ENCODE measurements at regions not wholly inside any gene's neighbourhood (a gene's known extent, or its start where the extent isn't known, plus 50 kb on each side); places are given as distances from the start of the nearest gene placed in this dataset.

- H4K91ac ChIP-seq (ENCODE audit: low read depth, low read length, poor library complexity), result no peak overlapping the region
- no peak overlapping the region for H3K4me3 ChIP-seq (ENCODE audit: low read length in 2 of 2)
- H2AFZ ChIP-seq (ENCODE audit: low read length), result no peak overlapping the region
- no peaks in the 10 kb centered on the region for H3K36me3 ChIP-seq (replicated peaks in 1 of 2; ENCODE audit: control insufficient read depth in 2 of 2, insufficient read depth in 2 of 2, low read length in 2 of 2)
- H3K14ac ChIP-seq (ENCODE audit: low read length), result no peak overlapping the region
- no peak overlapping the region for H2BK120ac ChIP-seq (ENCODE audit: low read depth, low read length)
- no peak overlapping the region for H4K8ac ChIP-seq (ENCODE audit: low read depth, low read length)
- H3K79me1 ChIP-seq (ENCODE audit: low read depth, low read length), result no peaks in the 10 kb centered on the region
- H3K27me3 ChIP-seq (ENCODE audit: control insufficient read depth in 3 of 3, insufficient read depth in 3 of 3, low read depth in 1 of 3, low read length in 3 of 3), result no peaks in the 10 kb centered on the region
- H3K9ac ChIP-seq (ENCODE audit: low read depth, low read length, poor library complexity), result no peak overlapping the region
- no peak for DNase-seq (ENCODE audit: low spot score)
- H3K23ac ChIP-seq (ENCODE audit: low read depth, low read length, poor library complexity), result no peak overlapping the region
- H3K4ac ChIP-seq (ENCODE audit: low read length), result no peak overlapping the region
- no CpG with 5 or more reads among the region's 8 CpGs for WGBS, 2 donors (ENCODE audit: extremely low coverage in 2 of 2, insufficient read length in 2 of 2, insufficient replicate concordance in 1 of 2)
- no peak overlapping the region for H3K27ac ChIP-seq (replicated peaks; ENCODE audit: low read length)
- no peak overlapping the region for H2AK5ac ChIP-seq (ENCODE audit: low read depth, low read length)
- no peaks in the 10 kb centered on the region for H3K9me3 ChIP-seq (replicated peaks in 1 of 2; ENCODE audit: control insufficient read depth in 2 of 2, insufficient read depth in 1 of 2, low read depth in 1 of 2, low read length in 2 of 2)
- H2BK15ac ChIP-seq (ENCODE audit: low read length), result no peak overlapping the region
- H2BK12ac ChIP-seq (ENCODE audit: low read length), result no peak overlapping the region
- no peak overlapping the region for H3K4me2 ChIP-seq (ENCODE audit: insufficient read depth, low read length, poor library complexity, severe bottlenecking)
- no peak overlapping the region for H3K18ac ChIP-seq (ENCODE audit: low read length)
- no peaks in the 10 kb centered on the region for H3K4me1 ChIP-seq (ENCODE audit: control insufficient read depth in 2 of 2, insufficient read depth in 1 of 2, low read depth in 1 of 2, low read length in 2 of 2)
- no peak overlapping the region for H2BK5ac ChIP-seq (ENCODE audit: low read length)
Observed at GRCh38 chr9:88684046-88684445, 149.1 kb downstream of the NXNL2 start.

DNA sequence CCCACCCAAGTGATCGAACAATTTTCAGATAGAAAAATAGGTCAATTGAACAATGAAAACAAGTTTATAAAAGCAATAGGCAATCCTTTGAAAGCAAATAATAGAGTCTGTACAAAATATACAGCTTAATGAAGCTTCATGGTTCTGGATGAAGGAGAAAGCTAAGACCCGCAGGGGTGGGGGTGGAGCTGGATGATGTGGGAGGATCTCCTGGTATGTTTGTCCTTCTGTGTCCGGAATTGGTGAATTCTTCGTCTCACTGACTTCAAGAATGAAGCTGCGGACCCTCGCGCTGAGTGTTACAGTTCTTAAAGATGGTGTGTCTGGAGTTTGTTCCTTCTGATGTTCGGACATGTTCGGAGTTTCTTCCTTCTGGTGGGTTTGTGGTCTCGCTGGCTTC is 149.9 kb downstream of the NXNL2 start:
- no peak overlapping the region for H4K8ac ChIP-seq (ENCODE audit: low read depth, low read length)
- H2BK12ac ChIP-seq (ENCODE audit: low read length), result no peak overlapping the region
- H3K27ac ChIP-seq (replicated peaks; ENCODE audit: low read length), result no peak overlapping the region
- WGBS, 2 donors (ENCODE audit: extremely low coverage in 2 of 2, insufficient read length in 2 of 2, insufficient replicate concordance in 1 of 2), result no CpG with 5 or more reads among the region's 10 CpGs
- no peak overlapping the region for H2BK120ac ChIP-seq (ENCODE audit: low read depth, low read length)
- no peak overlapping the region for H2BK15ac ChIP-seq (ENCODE audit: low read length)
- no peaks in the 10 kb centered on the region for H3K36me3 ChIP-seq (replicated peaks in 1 of 2; ENCODE audit: control insufficient read depth in 2 of 2, insufficient read depth in 2 of 2, low read length in 2 of 2)
- no peak overlapping the region for H4K91ac ChIP-seq (ENCODE audit: low read depth, low read length, poor library complexity)
- no peak for DNase-seq (ENCODE audit: low spot score)
- H3K23ac ChIP-seq (ENCODE audit: low read depth, low read length, poor library complexity), result no peak overlapping the region
- no peaks in the 10 kb centered on the region for H3K27me3 ChIP-seq (ENCODE audit: control insufficient read depth in 3 of 3, insufficient read depth in 3 of 3, low read depth in 1 of 3, low read length in 3 of 3)
- H3K9me3 ChIP-seq (replicated peaks in 1 of 2; ENCODE audit: control insufficient read depth in 2 of 2, insufficient read depth in 1 of 2, low read depth in 1 of 2, low read length in 2 of 2), result no peaks in the 10 kb centered on the region
- H3K14ac ChIP-seq (ENCODE audit: low read length), result no peak overlapping the region
- no peak overlapping the region for H3K4me3 ChIP-seq (ENCODE audit: low read length in 2 of 2)
- no peak overlapping the region for H2BK5ac ChIP-seq (ENCODE audit: low read length)
- no peak overlapping the region for H3K9ac ChIP-seq (ENCODE audit: low read depth, low read length, poor library complexity)
- H3K4me1 ChIP-seq (ENCODE audit: control insufficient read depth in 2 of 2, insufficient read depth in 1 of 2, low read depth in 1 of 2, low read length in 2 of 2), result no peaks in the 10 kb centered on the region
- no peaks in the 10 kb centered on the region for H3K79me1 ChIP-seq (ENCODE audit: low read depth, low read length)
- H3K18ac ChIP-seq (ENCODE audit: low read length), result no peak overlapping the region
- H2AFZ ChIP-seq (ENCODE audit: low read length), result no peak overlapping the region
- no peak overlapping the region for H2AK5ac ChIP-seq (ENCODE audit: low read depth, low read length)
- H3K4me2 ChIP-seq (ENCODE audit: insufficient read depth, low read length, poor library complexity, severe bottlenecking), result no peak overlapping the region
- H3K4ac ChIP-seq (ENCODE audit: low read length), result no peak overlapping the region

DNA sequence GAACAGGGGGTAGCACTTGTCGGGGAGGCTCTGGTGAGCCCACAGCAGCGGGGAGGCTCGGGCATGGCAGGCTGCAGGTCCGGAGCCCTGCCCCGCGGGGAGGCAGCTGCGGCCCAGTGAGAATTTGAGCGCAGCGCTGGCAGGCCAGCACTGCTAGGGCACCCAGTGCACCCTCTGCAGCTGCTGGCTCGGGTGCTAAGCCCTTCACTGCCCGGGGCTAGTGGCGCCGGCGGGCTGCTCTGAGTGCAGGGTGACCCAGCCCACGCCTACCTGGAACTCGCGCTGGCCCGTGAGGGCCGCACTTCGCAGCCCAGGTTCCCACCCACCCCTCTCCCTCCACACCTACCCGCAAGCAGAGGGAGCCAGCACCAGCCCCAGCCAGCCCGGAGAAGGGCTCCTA is 151.0 kb downstream of the NXNL2 start:
- WGBS, 2 donors (ENCODE audit: extremely low coverage in 2 of 2, insufficient read length in 2 of 2, insufficient replicate concordance in 1 of 2), result no CpG with 5 or more reads among the region's 22 CpGs
- Histone ChIP-seq H3K4me3 (ENCODE audit: low read length in 2 of 2) (no peak overlapping the region), H3K18ac (ENCODE audit: low read length) (no peak overlapping the region)

DNA sequence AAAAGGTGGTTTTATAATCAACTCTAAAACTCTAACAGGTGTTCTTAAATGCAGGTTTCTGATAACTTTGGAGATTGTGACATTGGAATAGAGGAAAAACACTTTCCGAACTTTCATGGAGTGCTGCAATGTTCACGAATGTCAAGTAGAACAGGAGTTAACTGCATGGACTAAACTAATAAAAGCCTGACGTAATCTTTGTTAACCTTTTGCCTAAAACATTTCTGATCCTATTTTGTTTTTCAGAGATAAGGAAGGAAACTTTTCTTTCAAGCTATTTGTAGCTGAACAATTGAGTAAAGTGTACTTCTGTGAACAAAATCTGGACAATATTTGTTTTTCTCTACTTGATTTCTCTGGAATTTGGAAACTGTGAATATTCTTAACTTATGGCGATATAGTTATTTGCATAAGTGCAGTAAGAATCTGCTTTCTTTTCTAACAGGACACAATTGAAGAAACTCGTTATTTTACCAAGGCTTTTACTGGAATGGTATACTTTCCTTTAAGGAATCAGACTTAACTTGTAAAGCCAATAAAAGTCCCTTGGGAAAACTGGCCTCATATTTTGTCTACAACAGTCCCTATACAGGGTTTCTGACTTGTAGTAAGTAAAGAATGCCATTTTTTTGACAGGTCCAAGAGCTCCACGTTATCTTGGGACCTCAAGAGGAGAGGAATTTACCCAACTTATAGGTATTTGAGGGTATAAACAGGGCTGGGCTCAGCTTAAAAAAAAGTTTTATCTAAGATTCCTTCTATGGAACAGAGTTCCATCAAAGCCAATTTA is 154.7 kb downstream of the NXNL2 start:
- Histone ChIP-seq H3K79me1 (ENCODE audit: low read depth, low read length) (no peaks in the 10 kb centered on the region), H4K8ac (ENCODE audit: low read depth, low read length) (no peak overlapping the region), H3K4me3 (ENCODE audit: low read length in 2 of 2) (no peak overlapping the region), H3K27ac (replicated peaks; ENCODE audit: low read length) (no peak overlapping the region), H2BK12ac (ENCODE audit: low read length) (no peak overlapping the region), H2BK5ac (ENCODE audit: low read length) (no peak overlapping the region), H2AFZ (ENCODE audit: low read length) (no peak overlapping the region), H2AK5ac (ENCODE audit: low read depth, low read length) (no peak overlapping the region), H4K91ac (ENCODE audit: low read depth, low read length, poor library complexity) (no peak overlapping the region), H3K4me2 (ENCODE audit: insufficient read depth, low read length, poor library complexity, severe bottlenecking) (no peak overlapping the region), H2BK120ac (ENCODE audit: low read depth, low read length) (no peak overlapping the region), H3K23ac (ENCODE audit: low read depth, low read length, poor library complexity) (no peak overlapping the region), H3K14ac (ENCODE audit: low read length) (no peak overlapping the region), H2BK15ac (ENCODE audit: low read length) (no peak overlapping the region), H3K4ac (ENCODE audit: low read length) (no peak overlapping the region), H3K9me3 (replicated peaks in 1 of 2; ENCODE audit: control insufficient read depth in 2 of 2, insufficient read depth in 1 of 2, low read depth in 1 of 2, low read length in 2 of 2) (peaks cover 4% of the 10 kb centered on the region in 2 donors), H3K36me3 (replicated peaks in 1 of 2; ENCODE audit: control insufficient read depth in 2 of 2, insufficient read depth in 2 of 2, low read length in 2 of 2) (no peaks in the 10 kb centered on the region), H3K4me1 (ENCODE audit: control insufficient read depth in 2 of 2, insufficient read depth in 1 of 2, low read depth in 1 of 2, low read length in 2 of 2) (no peaks in the 10 kb centered on the region), H3K9ac (ENCODE audit: low read depth, low read length, poor library complexity) (no peak overlapping the region), H3K27me3 (ENCODE audit: control insufficient read depth in 3 of 3, insufficient read depth in 3 of 3, low read depth in 1 of 3, low read length in 3 of 3) (no peaks in the 10 kb centered on the region), H3K18ac (ENCODE audit: low read length) (no peak overlapping the region)
- WGBS, 2 donors (ENCODE audit: extremely low coverage in 2 of 2, insufficient read length in 2 of 2, insufficient replicate concordance in 1 of 2), result no CpG with 5 or more reads among the region's 6 CpGs
- no peak for DNase-seq (ENCODE audit: low spot score)

More for the DNA sequence above, 151.0 kb downstream of the NXNL2 start:
- no peak overlapping the region for H3K4ac ChIP-seq (ENCODE audit: low read length)
- no peaks in the 10 kb centered on the region for H3K9me3 ChIP-seq (replicated peaks in 1 of 2; ENCODE audit: control insufficient read depth in 2 of 2, insufficient read depth in 1 of 2, low read depth in 1 of 2, low read length in 2 of 2)
- peak overlapping the region; percentile 66 for H2BK5ac ChIP-seq (ENCODE audit: low read length)
- H3K4me1 ChIP-seq (ENCODE audit: control insufficient read depth in 2 of 2, insufficient read depth in 1 of 2, low read depth in 1 of 2, low read length in 2 of 2), result no peaks in the 10 kb centered on the region
- H2BK12ac ChIP-seq (ENCODE audit: low read length), result no peak overlapping the region
- H3K4me2 ChIP-seq (ENCODE audit: insufficient read depth, low read length, poor library complexity, severe bottlenecking), result no peak overlapping the region
- no peak overlapping the region for H2BK15ac ChIP-seq (ENCODE audit: low read length)
- no peak overlapping the region for H3K27ac ChIP-seq (replicated peaks; ENCODE audit: low read length)
- H2AFZ ChIP-seq (ENCODE audit: low read length), result no peak overlapping the region
- H4K8ac ChIP-seq (ENCODE audit: low read depth, low read length), result no peak overlapping the region
- no peak overlapping the region for H2AK5ac ChIP-seq (ENCODE audit: low read depth, low read length)
- H3K23ac ChIP-seq (ENCODE audit: low read depth, low read length, poor library complexity), result no peak overlapping the region
- H3K9ac ChIP-seq (ENCODE audit: low read depth, low read length, poor library complexity), result no peak overlapping the region
- no peak overlapping the region for H4K91ac ChIP-seq (ENCODE audit: low read depth, low read length, poor library complexity)
- no peak overlapping the region for H2BK120ac ChIP-seq (ENCODE audit: low read depth, low read length)
- H3K79me1 ChIP-seq (ENCODE audit: low read depth, low read length), result no peaks in the 10 kb centered on the region
- H3K14ac ChIP-seq (ENCODE audit: low read length), result peak overlapping the region; percentile 63
- DNase-seq (ENCODE audit: low spot score), result no peak
- H3K27me3 ChIP-seq (ENCODE audit: control insufficient read depth in 3 of 3, insufficient read depth in 3 of 3, low read depth in 1 of 3, low read length in 3 of 3), result no peaks in the 10 kb centered on the region
- H3K36me3 ChIP-seq (replicated peaks in 1 of 2; ENCODE audit: control insufficient read depth in 2 of 2, insufficient read depth in 2 of 2, low read length in 2 of 2), result no peaks in the 10 kb centered on the region
